ENCODE measurements at regions not wholly inside any gene's neighbourhood (a gene's known extent, or its start where the extent isn't known, plus 50 kb on each side); places are given as distances from the start of the nearest gene placed in this dataset.

DNA sequence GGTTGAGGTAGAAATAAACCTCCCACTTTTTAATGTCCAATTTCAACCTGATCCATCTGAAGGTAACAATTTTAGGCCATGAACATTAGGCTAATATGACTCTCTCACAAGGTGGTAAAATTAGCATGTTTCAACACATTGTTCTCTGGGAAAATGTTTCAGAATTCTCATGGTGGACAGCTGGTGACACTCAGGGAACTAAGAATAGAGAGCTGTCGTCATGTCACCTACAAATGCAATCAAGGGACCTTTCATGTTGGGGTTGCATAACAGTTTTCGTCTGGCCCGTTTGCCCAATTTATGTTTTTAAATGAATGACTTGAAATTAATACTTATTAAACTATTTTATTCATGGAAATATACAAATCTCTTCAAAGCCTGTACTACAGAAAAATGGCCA, 180.7 kb upstream of the PRICKLE1 start:
- TF ChIP-seq, protein P1, sequence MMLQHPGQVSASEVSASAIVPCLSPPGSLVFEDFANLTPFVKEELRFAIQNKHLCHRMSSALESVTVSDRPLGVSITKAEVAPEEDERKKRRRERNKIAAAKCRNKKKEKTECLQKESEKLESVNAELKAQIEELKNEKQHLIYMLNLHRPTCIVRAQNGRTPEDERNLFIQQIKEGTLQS (IDR thresholded peaks at IDR 0.05; ENCODE audit: borderline replicate concordance, extremely low read depth, low read depth, low read length), result no peak
- TF ChIP-seq, protein P2, sequence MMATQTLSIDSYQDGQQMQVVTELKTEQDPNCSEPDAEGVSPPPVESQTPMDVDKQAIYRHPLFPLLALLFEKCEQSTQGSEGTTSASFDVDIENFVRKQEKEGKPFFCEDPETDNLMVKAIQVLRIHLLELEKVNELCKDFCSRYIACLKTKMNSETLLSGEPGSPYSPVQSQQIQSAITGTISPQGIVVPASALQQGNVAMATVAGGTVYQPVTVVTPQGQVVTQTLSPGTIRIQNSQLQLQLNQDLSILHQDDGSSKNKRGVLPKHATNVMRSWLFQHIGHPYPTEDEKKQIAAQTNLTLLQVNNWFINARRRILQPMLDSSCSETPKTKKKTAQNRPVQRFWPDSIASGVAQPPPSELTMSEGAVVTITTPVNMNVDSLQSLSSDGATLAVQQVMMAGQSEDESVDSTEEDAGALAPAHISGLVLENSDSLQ (IDR thresholded peaks at IDR 0.05), result no peak

Data from GM12878 (cell line).